HepG2 (cell line): ENCODE measurements at regions not wholly inside any gene's neighbourhood (a gene's known extent, or its start where the extent isn't known, plus 50 kb on each side); places are given as distances from the start of the nearest gene placed in this dataset.

ENCODE experiments used
- AHR ChIP-seq: IDR thresholded peaks from 2 replicates; pipeline ENCODE4 v1.6.1; 2018; ENCODE audit warnings: missing genetic modification reagents, missing compliant biosample characterization
- ARHGAP35 ChIP-seq: sonication (generic); formaldehyde crosslinking; IDR thresholded peaks from 2 replicates; pipeline ENCODE4 v1.9.0; 2022; ENCODE audit warnings: mild to moderate bottlenecking, inconsistent platforms, moderate library complexity, missing genetic modification reagents, borderline replicate concordance
- CHCHD3 ChIP-seq: sonication (generic); formaldehyde crosslinking; IDR thresholded peaks from 2 replicates; pipeline ENCODE4 v1.8.0; 2022; ENCODE audit warnings: mild to moderate bottlenecking, missing genetic modification reagents, moderate library complexity
- E2F2 ChIP-seq: sonication (generic); formaldehyde crosslinking; IDR thresholded peaks from 2 replicates; pipeline ENCODE4 v1.4.0; 2020; ENCODE audit warnings: missing genetic modification reagents, borderline replicate concordance
- HNF4G ChIP-seq, 2 experiments: sonication (generic) in 1 of 2; formaldehyde crosslinking in 1 of 2; IDR thresholded peaks; 2 replicates each; pipeline versions ENCODE4 v1.4.0 to v1.6.1; 2011 to 2020; ENCODE audit warnings: borderline replicate concordance in 2 of 2, low read depth in 2 of 2, mild to moderate bottlenecking in 2 of 2, low read length in 1 of 2, missing genetic modification reagents in 1 of 2, moderate library complexity in 1 of 2
- MIXL1 ChIP-seq: IDR thresholded peaks from 2 replicates; pipeline ENCODE4 v1.6.1; 2016
- NBN ChIP-seq: fragments of 450-650 bp; conservative IDR thresholded peaks from 2 replicates; pipeline ENCODE4 v1.6.1; 2017
- NFE2L1 ChIP-seq: sonication (generic); formaldehyde crosslinking; IDR thresholded peaks from 2 replicates; pipeline ENCODE4 v1.4.0; 2020; ENCODE audit warnings: missing genetic modification reagents, mild to moderate bottlenecking, borderline replicate concordance
- NR2F6 ChIP-seq, 2 experiments: IDR thresholded peaks; 2 replicates each; pipeline ENCODE4 v1.6.1; 2016; ENCODE audit warnings: antibody characterized with exemption in 1 of 2, mild to moderate bottlenecking in 1 of 2
- RNF2 ChIP-seq: fragments of 450-650 bp; conservative IDR thresholded peaks from 2 replicates; pipeline ENCODE4 v1.6.1; 2016; ENCODE audit warnings: low read depth
- RXRA ChIP-seq: sonication (generic); formaldehyde crosslinking; IDR thresholded peaks from 2 replicates; pipeline ENCODE4 v1.5.1; 2020; ENCODE audit warnings: missing genetic modification reagents
- SATB2 ChIP-seq: sonication (generic); formaldehyde crosslinking; IDR thresholded peaks from 2 replicates; pipeline ENCODE4 v1.5.0; 2020; ENCODE audit warnings: missing genetic modification reagents
- SMAD1 ChIP-seq: sonication (generic); formaldehyde crosslinking; IDR thresholded peaks from 2 replicates; pipeline ENCODE4 v1.4.0; 2020; ENCODE audit warnings: missing genetic modification reagents, low read depth, mild to moderate bottlenecking, borderline replicate concordance
- ZFP90 ChIP-seq: sonication (generic); formaldehyde crosslinking; IDR thresholded peaks from 2 replicates; pipeline ENCODE4 v1.8.0; 2022; ENCODE audit warnings: missing genetic modification reagents, mild to moderate bottlenecking, inconsistent platforms, borderline replicate concordance
- ZMYM2 ChIP-seq: sonication (generic); formaldehyde crosslinking; IDR thresholded peaks from 2 replicates; pipeline ENCODE4 v1.8.0; 2022; ENCODE audit warnings: mild to moderate bottlenecking, missing genetic modification reagents
- ZNF343 ChIP-seq: sonication (generic); formaldehyde crosslinking; IDR thresholded peaks from 2 replicates; pipeline ENCODE4 v1.4.0; 2020; ENCODE audit warnings: mild to moderate bottlenecking, missing genetic modification reagents
- ZNF552 ChIP-seq: sonication (generic); formaldehyde crosslinking; IDR thresholded peaks from 2 replicates; pipeline ENCODE4 v1.9.0; 2022; ENCODE audit warnings: missing genetic modification reagents, mild to moderate bottlenecking, borderline replicate concordance
- ZNF615 ChIP-seq: sonication (generic); formaldehyde crosslinking; IDR thresholded peaks from 2 replicates; pipeline ENCODE4 v1.5.0; 2020; ENCODE audit warnings: mild to moderate bottlenecking, missing genetic modification reagents, borderline replicate concordance
- ZNF674 ChIP-seq: sonication (generic); formaldehyde crosslinking; IDR thresholded peaks from 2 replicates; pipeline ENCODE4 v1.5.0; 2020; ENCODE audit warnings: low read depth, mild to moderate bottlenecking, missing genetic modification reagents
- ZNF709 ChIP-seq: sonication (generic); formaldehyde crosslinking; IDR thresholded peaks from 2 replicates; pipeline ENCODE4 v1.5.0; 2020; ENCODE audit warnings: mild to moderate bottlenecking, missing genetic modification reagents
- ZNF720 ChIP-seq: sonication (generic); formaldehyde crosslinking; IDR thresholded peaks from 2 replicates; pipeline ENCODE4 v1.4.0; 2020; ENCODE audit warnings: missing genetic modification reagents
- ZNF768 ChIP-seq: sonication (generic); formaldehyde crosslinking; IDR thresholded peaks from 2 replicates; pipeline ENCODE4 v1.4.0; 2020; ENCODE audit warnings: missing genetic modification reagents
- TF ChIP-seq, protein P1 (sequence below): sonication (generic); formaldehyde crosslinking; IDR thresholded peaks from 2 replicates; pipeline ENCODE4 v1.9.0; 2021; ENCODE audit warnings: missing genetic modification reagents, borderline replicate concordance
- TF ChIP-seq, protein P2 (sequence below): sonication (generic); formaldehyde crosslinking; IDR thresholded peaks from 2 replicates; pipeline ENCODE4 v1.5.0; 2020; ENCODE audit warnings: missing genetic modification reagents

- TF ChIP-seq RXRA (peak; percentile 76; the same call in 1 of the 2 replicates), AHR (no peak; the same call in 1 of the 2 replicates), RNF2 (no peak), MIXL1 (CRISPR knock-in tag) (no peak), SATB2 (CRISPR knock-in tag) (no peak), ZNF615 (CRISPR knock-in tag) (no peak), NBN (no peak), ZNF674 (no peak), NR2F6 (IDR thresholded peaks at IDR 0.05) (peak; percentile 79), NR2F6 (CRISPR knock-in tag; IDR thresholded peaks at IDR 0.05) (peak; percentile 73), HNF4G (IDR thresholded peaks at IDR 0.05; ENCODE audit: borderline replicate concordance, low read depth, low read length) (no peak), HNF4G (CRISPR knock-in tag; IDR thresholded peaks at IDR 0.05; ENCODE audit: borderline replicate concordance, low read depth) (0 out of 2 replicates have a peak, but pooled peaks have one; percentile 23), ZNF709 (CRISPR knock-in tag) (no peak), ZMYM2 (CRISPR knock-in tag) (0 out of 2 replicates have a peak, but pooled peaks have one; percentile 34), E2F2 (CRISPR knock-in tag) (no peak), ZNF768 (CRISPR knock-in tag) (peak; percentile 78; the same call in 1 of the 2 replicates), ZFP90 (0 out of 2 replicates have a peak, but pooled peaks have one; percentile 18), SMAD1 (no peak), ARHGAP35 (CRISPR knock-in tag) (no peak), NFE2L1 (peak; percentile 28; the same call in 1 of the 2 replicates), ZNF552 (CRISPR knock-in tag) (no peak), ZNF720 (CRISPR knock-in tag) (no peak), CHCHD3 (no peak), ZNF343 (CRISPR knock-in tag) (0 out of 2 replicates have a peak, but pooled peaks have one; percentile 58)
- TF ChIP-seq, protein P1, sequence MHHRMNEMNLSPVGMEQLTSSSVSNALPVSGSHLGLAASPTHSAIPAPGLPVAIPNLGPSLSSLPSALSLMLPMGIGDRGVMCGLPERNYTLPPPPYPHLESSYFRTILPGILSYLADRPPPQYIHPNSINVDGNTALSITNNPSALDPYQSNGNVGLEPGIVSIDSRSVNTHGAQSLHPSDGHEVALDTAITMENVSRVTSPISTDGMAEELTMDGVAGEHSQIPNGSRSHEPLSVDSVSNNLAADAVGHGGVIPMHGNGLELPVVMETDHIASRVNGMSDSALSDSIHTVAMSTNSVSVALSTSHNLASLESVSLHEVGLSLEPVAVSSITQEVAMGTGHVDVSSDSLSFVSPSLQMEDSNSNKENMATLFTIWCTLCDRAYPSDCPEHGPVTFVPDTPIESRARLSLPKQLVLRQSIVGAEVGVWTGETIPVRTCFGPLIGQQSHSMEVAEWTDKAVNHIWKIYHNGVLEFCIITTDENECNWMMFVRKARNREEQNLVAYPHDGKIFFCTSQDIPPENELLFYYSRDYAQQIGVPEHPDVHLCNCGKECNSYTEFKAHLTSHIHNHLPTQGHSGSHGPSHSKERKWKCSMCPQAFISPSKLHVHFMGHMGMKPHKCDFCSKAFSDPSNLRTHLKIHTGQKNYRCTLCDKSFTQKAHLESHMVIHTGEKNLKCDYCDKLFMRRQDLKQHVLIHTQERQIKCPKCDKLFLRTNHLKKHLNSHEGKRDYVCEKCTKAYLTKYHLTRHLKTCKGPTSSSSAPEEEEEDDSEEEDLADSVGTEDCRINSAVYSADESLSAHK (CRISPR knock-in tag), result 0 out of 2 replicates have a peak, but pooled peaks have one; percentile 44
- TF ChIP-seq, protein P2, sequence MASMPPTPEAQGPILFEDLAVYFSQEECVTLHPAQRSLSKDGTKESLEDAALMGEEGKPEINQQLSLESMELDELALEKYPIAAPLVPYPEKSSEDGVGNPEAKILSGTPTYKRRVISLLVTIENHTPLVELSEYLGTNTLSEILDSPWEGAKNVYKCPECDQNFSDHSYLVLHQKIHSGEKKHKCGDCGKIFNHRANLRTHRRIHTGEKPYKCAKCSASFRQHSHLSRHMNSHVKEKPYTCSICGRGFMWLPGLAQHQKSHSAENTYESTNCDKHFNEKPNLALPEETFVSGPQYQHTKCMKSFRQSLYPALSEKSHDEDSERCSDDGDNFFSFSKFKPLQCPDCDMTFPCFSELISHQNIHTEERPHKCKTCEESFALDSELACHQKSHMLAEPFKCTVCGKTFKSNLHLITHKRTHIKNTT (CRISPR knock-in tag), result no peak
These were observed 59.1 kb upstream of the PTPN1 start (continued) for GRCh38 chr20:50450881-50451752.
